DMS53 treated with DMSO at 0.1 percent for 48 hours (cell line): ENCODE measurements at regions not wholly inside any gene's neighbourhood (a gene's known extent, or its start where the extent isn't known, plus 50 kb on each side); places are given as distances from the start of the nearest gene placed in this dataset.

Experiments
- DNase-seq: peaks from one replicate; lab custom pipeline; 2025; ENCODE audit not compliant: unreplicated experiment; lab: John Stamatoyannopoulos, UW

DNA sequence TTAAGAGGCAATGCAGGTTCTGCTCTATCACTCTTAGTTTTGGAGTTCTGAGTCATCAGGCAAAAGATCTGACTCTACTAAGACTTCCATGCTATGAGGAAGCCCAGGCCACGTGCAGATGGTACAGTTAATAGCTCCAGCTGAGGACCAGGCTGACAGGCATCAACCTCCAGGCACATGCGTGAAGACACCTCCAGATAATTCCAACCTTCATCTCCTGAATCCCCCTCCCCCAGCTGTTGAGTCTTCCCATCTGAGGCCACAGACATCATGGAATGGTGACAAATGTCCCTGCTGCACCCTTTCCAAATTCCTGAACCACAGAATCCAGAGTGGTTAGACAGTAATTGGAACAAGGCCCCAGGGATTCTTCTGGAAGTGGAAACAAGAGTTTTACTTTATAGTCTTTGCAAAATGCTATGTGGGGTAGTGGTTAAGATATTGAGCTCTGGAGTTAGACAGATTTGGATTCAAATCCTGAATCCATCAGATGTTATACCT is 183.8 kb downstream of the KLF5 start:
- DNase-seq = no peak

DNA sequence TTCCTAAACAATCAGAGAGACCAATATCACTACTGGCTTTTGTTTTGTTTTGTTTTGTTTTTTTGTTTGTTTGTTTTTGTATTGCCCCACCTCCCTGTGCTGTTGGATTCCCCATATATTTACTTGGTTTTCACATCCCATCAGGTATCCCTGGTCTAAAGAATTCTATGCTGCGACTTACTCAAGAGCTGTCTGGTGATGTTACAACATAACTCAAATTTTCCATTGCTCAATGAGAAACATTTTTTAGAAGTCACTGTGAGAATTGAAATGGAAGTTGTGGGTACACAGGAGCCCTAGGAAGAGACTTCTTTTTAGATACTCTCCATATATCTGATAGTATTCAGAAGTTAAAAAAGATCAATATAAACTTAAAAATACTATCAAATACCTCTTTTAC is 181.4 kb downstream of the KLF5 start:
- no peak for DNase-seq

DNA sequence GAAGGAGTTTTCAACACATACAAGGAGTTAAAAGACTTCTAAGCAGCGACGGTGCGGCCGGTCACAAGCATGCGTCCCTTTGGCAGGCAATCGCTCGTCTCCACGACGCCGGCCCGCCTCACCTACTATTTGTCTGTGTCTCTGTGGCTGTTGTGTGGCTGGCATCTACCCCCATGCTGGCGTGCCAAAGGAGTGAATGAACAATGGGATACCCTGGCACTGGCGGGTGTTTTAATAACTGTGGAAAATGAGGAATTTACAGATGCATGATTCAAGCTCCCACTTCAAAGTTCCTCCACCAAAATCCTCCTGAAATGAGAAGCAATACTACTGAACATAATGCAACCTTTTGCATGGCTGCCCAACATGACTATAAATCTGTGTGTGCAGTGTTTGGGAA is 176.6 kb downstream of the KLF5 start:
- DNase-seq = no peak

DNA sequence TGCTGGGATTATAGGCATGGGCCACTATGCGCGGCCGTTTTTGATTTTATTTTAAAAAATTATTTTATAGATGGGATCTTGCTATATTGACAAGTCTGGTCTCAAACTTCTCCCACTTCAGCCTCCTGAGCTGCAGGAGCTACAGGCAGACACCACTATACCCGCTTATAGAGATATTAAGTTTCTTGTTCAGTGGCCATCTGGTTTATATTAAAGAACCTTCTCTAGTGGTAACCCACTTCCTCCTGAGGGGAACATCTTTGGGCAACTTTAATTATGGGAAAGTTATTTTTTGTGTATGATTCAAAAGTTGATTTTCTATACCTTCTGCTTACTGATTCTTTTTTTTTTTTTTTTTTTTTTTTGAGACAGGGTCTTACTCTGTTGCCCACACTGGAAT is 172.7 kb downstream of the KLF5 start:
- DNase-seq = no peak

GRCh38 chr13:73230716-73231115 is 171.9 kb downstream of the KLF5 start:
- DNase-seq = no peak

GRCh38 chr13:73228546-73228945 is 169.7 kb downstream of the KLF5 start:
- DNase-seq = no peak

DNA sequence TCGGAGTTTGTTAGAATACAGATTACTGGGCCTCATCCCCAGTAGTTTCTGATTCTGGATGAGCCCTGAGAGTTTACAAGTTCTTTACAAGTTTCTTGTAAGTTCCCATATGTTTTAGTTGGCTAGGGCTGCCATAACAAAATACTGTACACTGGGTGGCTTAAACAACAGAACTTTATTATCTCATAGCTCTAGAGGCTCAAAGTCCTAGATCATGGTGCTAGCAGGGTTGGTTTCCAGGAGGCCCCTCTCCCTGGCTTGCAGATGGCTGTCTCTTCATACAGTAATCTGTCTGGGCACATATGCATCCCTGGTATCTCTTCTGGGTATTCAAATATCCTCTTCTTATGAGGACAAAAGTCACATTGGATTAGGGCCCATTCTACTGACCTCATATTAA is 167.2 kb downstream of the KLF5 start:
- DNase-seq = no peak

DNA sequence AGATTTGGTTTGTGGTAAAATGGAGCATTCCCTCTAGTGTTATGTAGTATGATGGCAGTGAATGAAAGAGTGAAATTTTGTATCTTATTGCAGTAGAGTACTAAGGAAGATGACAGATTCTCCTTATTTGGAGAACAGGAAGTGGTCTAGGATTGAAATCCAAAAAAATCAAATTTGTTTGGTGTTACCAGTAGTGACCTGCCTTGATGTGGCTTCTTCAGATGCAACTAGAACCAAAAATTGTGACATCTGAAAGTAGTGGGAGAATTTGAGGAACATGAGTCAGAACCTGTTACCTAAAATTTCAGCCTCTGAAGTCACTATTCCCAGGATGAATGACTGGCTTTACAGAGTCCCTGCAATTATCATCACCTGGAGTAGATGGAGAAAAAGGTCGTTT is 165.9 kb downstream of the KLF5 start:
- DNase-seq = no peak

- DNase-seq = no peak
Measured at GRCh38 chr13:73223372-73223781, 164.6 kb downstream of the KLF5 start.

DNA sequence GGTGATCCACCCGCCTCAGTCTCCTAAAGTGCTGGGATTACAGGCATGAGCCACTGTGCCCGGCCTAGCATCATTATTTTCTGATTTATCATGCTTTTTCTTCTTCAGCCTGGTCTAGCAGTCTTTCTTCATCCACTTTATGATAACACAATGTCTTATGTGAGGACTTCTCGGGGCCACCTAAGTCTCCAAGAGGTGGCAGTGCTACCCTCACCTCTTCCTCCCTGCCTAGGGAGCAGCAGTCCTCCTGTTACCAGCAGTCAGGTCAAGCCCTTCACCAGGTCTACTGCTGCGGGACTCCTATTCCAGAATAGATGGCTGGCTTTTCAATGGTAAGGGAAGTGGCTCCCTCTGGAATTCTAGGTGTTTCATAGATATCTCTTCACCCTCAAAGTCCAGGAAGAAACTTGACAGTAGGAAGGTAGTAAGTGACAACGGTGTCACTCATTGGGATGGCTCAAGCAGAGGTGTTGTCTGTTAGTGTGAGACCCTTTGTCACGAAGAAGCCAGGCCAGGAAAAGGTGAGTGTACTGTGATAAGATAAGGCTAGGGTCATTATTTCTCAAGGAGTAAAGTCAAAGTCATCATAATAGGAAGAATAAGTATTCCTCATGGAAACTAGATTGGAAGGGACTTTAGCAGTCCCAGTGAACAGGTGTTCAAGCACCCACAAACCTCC is 164.0 kb downstream of the KLF5 start:
- DNase-seq = no peak

GRCh38 chr13:73220966-73221720 is 162.3 kb downstream of the KLF5 start:
- DNase-seq = no peak

GRCh38 chr13:73218181-73218580 is 159.4 kb downstream of the KLF5 start:
- no peak for DNase-seq

- DNase-seq = no peak
Measured at GRCh38 chr13:73216381-73216831, 157.6 kb downstream of the KLF5 start.

DNA sequence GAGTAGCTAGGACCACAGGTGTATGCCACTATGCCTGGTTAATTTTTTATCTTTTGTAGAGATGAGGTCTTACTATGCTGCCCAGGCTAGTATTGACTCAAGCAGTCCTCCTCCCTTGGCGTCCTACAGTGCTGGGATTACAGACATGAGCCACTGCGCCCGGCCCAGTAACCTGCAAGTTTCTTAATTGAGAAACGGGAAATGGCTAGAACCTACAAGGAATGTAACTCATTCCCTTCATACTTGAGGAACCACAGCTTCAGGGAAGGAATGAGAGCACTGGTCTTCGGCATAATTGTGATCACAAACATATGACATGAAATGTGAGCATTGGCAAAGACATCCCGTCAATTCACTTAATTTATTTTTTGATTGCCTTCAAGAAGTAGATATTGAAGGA is 157.0 kb downstream of the KLF5 start:
- no peak for DNase-seq

GRCh38 chr13:73212482-73212881 is 153.7 kb downstream of the KLF5 start:
- no peak for DNase-seq

DNA sequence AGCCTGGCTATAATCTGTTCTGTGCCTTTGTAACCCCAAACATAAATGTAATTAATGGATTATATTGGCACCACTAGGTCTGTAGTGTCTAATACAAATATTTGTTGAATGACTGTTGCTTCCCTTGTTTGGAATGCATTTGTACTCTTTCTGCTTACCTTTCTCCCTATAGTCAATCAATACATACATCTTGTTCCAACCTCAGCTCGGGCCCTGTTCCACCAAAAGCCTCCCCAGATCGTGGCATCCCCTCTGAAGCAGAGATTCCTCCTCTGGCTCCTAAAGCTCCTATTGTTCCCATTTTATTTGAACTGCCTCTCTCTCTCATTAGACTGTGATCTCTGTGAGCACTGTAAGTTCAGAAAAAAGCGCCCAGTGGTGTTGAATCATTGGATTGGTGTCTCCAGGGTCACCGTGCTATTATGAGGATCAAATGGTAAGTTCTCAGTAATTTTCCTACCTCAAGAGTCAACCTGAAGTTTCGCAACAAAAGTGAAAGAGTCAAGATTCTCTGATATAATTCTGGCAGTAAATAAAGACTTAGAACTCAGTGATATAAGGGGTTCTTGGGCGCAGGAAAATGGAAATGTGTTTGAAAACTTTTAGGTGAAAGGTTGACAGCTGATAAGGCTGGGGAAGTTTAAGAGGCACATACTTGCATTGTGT is 151.5 kb downstream of the KLF5 start:
- DNase-seq = no peak

GRCh38 chr13:73204952-73205351 is 146.1 kb downstream of the KLF5 start:
- no peak for DNase-seq

- DNase-seq = no peak
Measured at GRCh38 chr13:73201626-73202025, 142.8 kb downstream of the KLF5 start.

GRCh38 chr13:73198991-73199411 is 140.2 kb downstream of the KLF5 start:
- no peak for DNase-seq

DNA sequence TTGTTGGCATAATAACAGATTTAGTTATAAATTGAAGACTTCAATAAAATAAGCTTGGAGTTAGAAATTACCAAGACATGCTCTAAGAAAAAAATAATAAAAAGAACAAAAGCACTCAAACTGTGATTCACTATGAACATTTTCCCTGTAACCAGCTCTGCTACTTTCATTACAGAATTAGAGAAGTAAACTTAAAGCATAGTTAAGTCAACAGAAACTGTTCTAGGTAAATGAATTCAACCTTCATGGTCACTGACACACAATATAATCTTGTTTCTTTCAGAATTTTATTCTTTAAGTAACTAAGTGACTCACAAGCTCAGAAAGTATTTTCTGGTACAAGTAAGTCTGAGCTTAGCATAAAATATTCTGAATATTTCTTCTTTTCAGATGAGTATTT is 136.3 kb downstream of the KLF5 start:
- no peak for DNase-seq

DNA sequence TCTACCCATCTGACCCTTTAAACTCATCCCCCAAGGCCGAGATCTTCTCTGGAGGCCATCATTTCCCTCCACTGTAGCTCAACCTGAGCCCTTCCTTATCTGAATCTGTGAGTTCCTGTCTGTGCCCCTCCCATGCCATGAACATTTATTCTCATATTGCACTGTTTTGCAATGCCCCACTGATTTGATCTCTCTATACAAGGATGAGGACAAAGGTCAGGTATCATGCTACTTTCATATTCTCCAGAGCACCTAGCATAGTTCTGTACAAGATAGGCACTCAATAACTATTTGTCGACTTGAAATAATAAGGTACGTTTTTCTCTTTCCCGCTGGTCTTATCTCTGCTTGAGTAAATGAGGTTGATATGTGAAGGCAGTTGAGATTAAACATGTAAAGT is 135.5 kb downstream of the KLF5 start:
- peak; percentile 26 for DNase-seq

DNA sequence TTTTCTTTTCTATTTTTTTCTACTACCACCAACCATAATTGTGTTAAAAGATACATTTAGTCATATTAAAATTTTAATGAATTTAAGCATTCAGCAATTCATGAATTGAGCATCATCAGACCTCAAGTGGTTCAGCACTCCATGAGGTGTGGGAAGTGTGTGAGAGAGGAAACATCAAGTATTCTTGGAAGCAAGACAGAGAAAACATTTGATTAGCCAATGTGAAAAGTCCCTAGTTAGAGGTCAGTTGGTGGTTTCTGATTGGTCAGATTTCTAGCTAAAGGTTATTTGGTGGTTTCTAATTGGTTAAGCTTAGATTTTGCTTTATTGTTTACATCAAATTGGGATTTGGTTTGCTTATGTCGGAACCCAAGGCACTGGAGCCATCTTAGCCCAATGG is 134.7 kb downstream of the KLF5 start:
- DNase-seq = no peak
